ENCODE measurements at regions not wholly inside any gene's neighbourhood (a gene's known extent, or its start where the extent isn't known, plus 50 kb on each side); places are given as distances from the start of the nearest gene placed in this dataset.

- no peak for DNase-seq (ENCODE audit: extremely low read depth, low read depth)
- TF ChIP-seq CTCF (IDR thresholded peaks at IDR 0.05; ENCODE audit: low read depth, low read length), result no peak
Measured at GRCh38 chr10:3006607-3007006, 60.7 kb upstream of the PFKP start.

- TF ChIP-seq CTCF (IDR thresholded peaks at IDR 0.05; ENCODE audit: low read depth, low read length), result no peak
- no peak for DNase-seq (ENCODE audit: extremely low read depth, low read depth)
Measured at GRCh38 chr10:3006093-3006492, 61.3 kb upstream of the PFKP start.

- DNase-seq (ENCODE audit: extremely low read depth, low read depth), result no peak
- no peak for TF ChIP-seq CTCF (IDR thresholded peaks at IDR 0.05; ENCODE audit: low read depth, low read length)
Measured at GRCh38 chr10:3002304-3002703, 65.0 kb upstream of the PFKP start.

- no peak for DNase-seq (ENCODE audit: extremely low read depth, low read depth)
- TF ChIP-seq CTCF (IDR thresholded peaks at IDR 0.05; ENCODE audit: low read depth, low read length), result no peak
Measured at GRCh38 chr10:3000048-3000447, 67.3 kb upstream of the PFKP start.

- peak; percentile 64 for DNase-seq (ENCODE audit: extremely low read depth, low read depth)
- TF ChIP-seq CTCF (IDR thresholded peaks at IDR 0.05; ENCODE audit: low read depth, low read length), result no peak
Measured at GRCh38 chr10:2994221-2994961, 73.0 kb upstream of the PFKP start.

GRCh38 chr10:2993636-2994035 lies 73.7 kb upstream of the PFKP start:
- DNase-seq (ENCODE audit: extremely low read depth, low read depth), result no peak
- no peak for TF ChIP-seq CTCF (IDR thresholded peaks at IDR 0.05; ENCODE audit: low read depth, low read length)

GRCh38 chr10:2992401-2993198 lies 74.7 kb upstream of the PFKP start:
- DNase-seq (ENCODE audit: extremely low read depth, low read depth), result no peak
- TF ChIP-seq CTCF (IDR thresholded peaks at IDR 0.05; ENCODE audit: low read depth, low read length), result peak; percentile 7
